ENCODE measurements at regions not wholly inside any gene's neighbourhood (a gene's known extent, or its start where the extent isn't known, plus 50 kb on each side); places are given as distances from the start of the nearest gene placed in this dataset.

GRCh38 chr6:113495521-113495920 is 361.6 kb upstream of the MARCKS start:
- TF ChIP-seq CTCF (IDR thresholded peaks at IDR 0.05) (no peak), POLR2AphosphoS5 (IDR thresholded peaks at IDR 0.05) (no peak), EP300 (IDR thresholded peaks at IDR 0.05) (no peak)
